H9 (cell line): ENCODE measurements at regions not wholly inside any gene's neighbourhood (a gene's known extent, or its start where the extent isn't known, plus 50 kb on each side); places are given as distances from the start of the nearest gene placed in this dataset.

ENCODE experiments used
- DNase-seq: peaks from one replicate; pipeline ENCODE4 v3.0.0-alpha.2; 2017
- H2AFZ ChIP-seq: one replicate; pipeline ENCODE4 v1.6.1; 2013; ENCODE audit warnings: mild to moderate bottlenecking, low read length, control low read depth, moderate library complexity
- H2AK5ac ChIP-seq: 2 replicates; pipeline ENCODE4 v1.6.1; 2013; ENCODE audit warnings: low read length, control low read depth, mixed read lengths; ENCODE audit not compliant: insufficient read length
- H2BK120ac ChIP-seq: one replicate; pipeline ENCODE4 v1.6.1; 2013; ENCODE audit warnings: low read depth, mild to moderate bottlenecking, low read length, control low read depth, inconsistent platforms; ENCODE audit not compliant: poor library complexity, severe bottlenecking
- H2BK12ac ChIP-seq: 2 replicates; pipeline ENCODE4 v1.6.1; 2013; ENCODE audit warnings: low read length, control low read depth, mixed read lengths, low read depth; ENCODE audit not compliant: insufficient read length
- H2BK15ac ChIP-seq: 2 replicates; pipeline ENCODE4 v1.6.1; 2013; ENCODE audit warnings: low read depth, low read length, control low read depth
- H2BK20ac ChIP-seq: one replicate; pipeline ENCODE4 v1.6.1; 2013; ENCODE audit warnings: low read depth, mild to moderate bottlenecking, low read length, control low read depth, inconsistent platforms; ENCODE audit not compliant: poor library complexity, severe bottlenecking
- H2BK5ac ChIP-seq: 2 replicates; pipeline ENCODE4 v1.6.1; 2013; ENCODE audit warnings: low read length, control low read depth, mixed read lengths; ENCODE audit not compliant: insufficient read length
- H3K14ac ChIP-seq: 2 replicates; pipeline ENCODE4 v1.6.1; 2013; ENCODE audit warnings: low read length, control low read depth; ENCODE audit not compliant: insufficient read depth
- H3K18ac ChIP-seq: 2 replicates; pipeline ENCODE4 v1.6.1; 2013; ENCODE audit warnings: low read depth, mild to moderate bottlenecking, mixed read lengths, low read length, control low read depth; ENCODE audit not compliant: insufficient read length
- H3K23ac ChIP-seq: 2 replicates; pipeline ENCODE4 v1.6.1; 2013; ENCODE audit warnings: low read length, control low read depth, mixed read lengths, low read depth; ENCODE audit not compliant: insufficient read length
- H3K23me2 ChIP-seq: 2 replicates; pipeline ENCODE4 v1.6.1; 2013; ENCODE audit warnings: low read depth, mild to moderate bottlenecking, mixed read lengths, low read length, control low read depth; ENCODE audit not compliant: insufficient read length, poor library complexity, severe bottlenecking
- H3K27ac ChIP-seq: 2 replicates; pipeline ENCODE4 v1.5.1; 2013; ENCODE audit warnings: low read length, control low read depth, mixed read lengths, low read depth; ENCODE audit not compliant: insufficient read length
- H3K27me3 ChIP-seq: 2 replicates; pipeline ENCODE4 v1.6.1; 2013; ENCODE audit warnings: low read length, control low read depth, inconsistent platforms; ENCODE audit not compliant: insufficient read depth
- H3K4ac ChIP-seq: 2 replicates; pipeline ENCODE4 v1.6.1; 2013; ENCODE audit warnings: low read depth, mild to moderate bottlenecking, control low read depth, inconsistent platforms, low read length, moderate library complexity
- H3K4me1 ChIP-seq: 2 replicates; pipeline ENCODE4 v1.6.1; 2013; ENCODE audit warnings: low read length, control low read depth, inconsistent platforms; ENCODE audit not compliant: insufficient read depth
- H3K4me2 ChIP-seq: 2 replicates; pipeline ENCODE4 v1.6.1; 2013; ENCODE audit warnings: low read length, control low read depth, mixed read lengths; ENCODE audit not compliant: insufficient read length, insufficient read depth
- H3K56ac ChIP-seq: 2 replicates; pipeline ENCODE4 v1.6.1; 2013; ENCODE audit warnings: low read depth, mild to moderate bottlenecking, mixed read lengths, low read length, control low read depth; ENCODE audit not compliant: insufficient read length
- H3K79me1 ChIP-seq: 2 replicates; pipeline ENCODE4 v1.6.1; 2013; ENCODE audit warnings: low read depth, mild to moderate bottlenecking, moderate library complexity, low read length, control low read depth, inconsistent platforms; ENCODE audit not compliant: insufficient read depth, poor library complexity, severe bottlenecking
- H3K79me2 ChIP-seq: 2 replicates; pipeline ENCODE4 v1.6.1; 2013; ENCODE audit warnings: low read length, control low read depth, inconsistent platforms; ENCODE audit not compliant: insufficient read depth
- H3K9ac ChIP-seq: 2 replicates; pipeline ENCODE4 v1.6.1; 2013; ENCODE audit warnings: low read length, control low read depth, mixed read lengths; ENCODE audit not compliant: insufficient read length; ENCODE audit errors: extremely low read depth
- H3K9me3 ChIP-seq: one replicate; pipeline ENCODE4 v1.6.1; 2013; ENCODE audit warnings: low read depth, low read length, inconsistent platforms; ENCODE audit not compliant: control insufficient read depth
- H3T11ph ChIP-seq: one replicate; pipeline ENCODE4 v1.6.1; 2013; ENCODE audit warnings: mild to moderate bottlenecking, low read length, control low read depth, inconsistent platforms
- H4K20me1 ChIP-seq: one replicate; pipeline ENCODE4 v1.6.1; 2013; ENCODE audit not compliant: control insufficient read depth, insufficient read length, insufficient read depth
- H4K5ac ChIP-seq: 2 replicates; pipeline ENCODE4 v1.6.1; 2013; ENCODE audit warnings: low read depth, mild to moderate bottlenecking, mixed read lengths, low read length, control low read depth; ENCODE audit not compliant: insufficient read length
- H4K8ac ChIP-seq: replicated peaks from 2 replicates; pipeline ENCODE4 v1.6.1; 2013; ENCODE audit warnings: low read length, control low read depth, mixed read lengths, low read depth; ENCODE audit not compliant: insufficient read length
- H4K91ac ChIP-seq: 2 replicates; pipeline ENCODE4 v1.6.1; 2013; ENCODE audit warnings: low read depth, mild to moderate bottlenecking, moderate library complexity, mixed read lengths, low read length, control low read depth; ENCODE audit not compliant: insufficient read length
- H3K27ac Mint-ChIP-seq, 3 experiments: 2 replicates in 2 of 3; 3 replicates in 1 of 3; pipeline ENCODE4 v1.8.0; 2020 to 2021; ENCODE audit warnings: mixed read lengths in 3 of 3, mild to moderate bottlenecking in 1 of 3, moderate library complexity in 1 of 3
- H3K27me3 Mint-ChIP-seq: 2 replicates; pipeline ENCODE4 v1.8.0; 2021; ENCODE audit warnings: low read depth, mild to moderate bottlenecking, moderate library complexity, mixed read lengths
- H3K36me3 Mint-ChIP-seq, 3 experiments: 2 replicates in 2 of 3; 3 replicates in 1 of 3; pipeline ENCODE4 v1.8.0; 2020 to 2021; ENCODE audit warnings: low read depth in 3 of 3, mixed read lengths in 3 of 3; ENCODE audit not compliant: insufficient read depth in 1 of 3
- H3K4me1 Mint-ChIP-seq, 2 experiments: 2 replicates each; pipeline ENCODE4 v1.8.0; 2020; ENCODE audit warnings: mixed read lengths in 2 of 2
- H3K4me3 Mint-ChIP-seq, 2 experiments: 2 replicates in 1 of 2; 3 replicates in 1 of 2; pipeline ENCODE4 v1.8.0; 2020 to 2021; ENCODE audit warnings: mild to moderate bottlenecking in 2 of 2, mixed read lengths in 2 of 2, moderate library complexity in 1 of 2
- H3K9me3 Mint-ChIP-seq, 2 experiments: 2 replicates in 1 of 2; 3 replicates in 1 of 2; pipeline ENCODE4 v1.8.0; 2020; ENCODE audit warnings: mild to moderate bottlenecking in 2 of 2, mixed read lengths in 2 of 2, moderate library complexity in 1 of 2
- WGBS: extraction: QIAGEN DNeasy Blood & Tissue Kit; methylation state at CpG from one replicate; pipeline ENCODE4 v1.1.7; 2013; ENCODE audit warnings: missing lambda C conversion rate, low lambda C conversion rate, mixed read lengths; ENCODE audit not compliant: insufficient read length; ENCODE audit errors: extremely low coverage; 5-methylcytosine and 5-hydroxymethylcytosine counted together
- TF ChIP-seq, protein P1 (sequence below): fragments of 200-600 bp; sonication (generic); conservative IDR thresholded peaks from 3 replicates; pipeline ENCODE4 v1.8.0; 2021; ENCODE audit warnings: antibody characterized with exemption, mild to moderate bottlenecking

DNA sequence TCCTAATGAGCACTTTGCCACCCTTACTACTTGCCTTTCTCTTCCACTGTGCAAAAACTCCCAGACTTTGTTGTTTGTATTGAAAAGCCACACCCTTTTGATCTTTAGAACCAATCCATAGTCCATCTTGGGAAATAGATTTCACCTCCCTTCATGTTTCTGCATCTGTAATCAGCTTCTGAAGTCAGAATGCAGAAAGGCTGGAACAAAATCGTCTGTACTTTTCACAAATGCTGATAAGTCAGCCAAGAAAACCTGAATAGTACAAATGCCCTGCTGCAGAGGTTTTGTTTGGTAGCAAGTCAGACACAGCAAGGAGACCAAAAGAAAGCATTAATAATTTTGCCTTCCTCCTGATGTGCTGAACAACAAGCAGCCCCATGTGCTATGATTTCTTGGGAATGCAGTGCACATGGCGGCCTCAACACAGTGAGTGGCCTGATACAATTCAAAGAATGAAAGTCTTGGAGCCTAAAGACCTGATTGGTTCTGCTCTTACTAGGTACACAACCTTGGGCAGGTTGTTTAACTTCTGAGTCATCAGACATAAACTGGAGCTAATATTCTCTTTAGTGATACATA lies 59.2 kb upstream of the STK32A start:
- H3K27me3 ChIP-seq = no peaks in the 10 kb centered on the region
- H3K79me2 ChIP-seq = no peaks in the 10 kb centered on the region
- DNase-seq = no peak
- H4K5ac ChIP-seq = no peak overlapping the region
- no peak overlapping the region for H4K91ac ChIP-seq
- no peak overlapping the region for H3K4me3 Mint-ChIP-seq
- no peaks in the 10 kb centered on the region for H3K4me1 ChIP-seq
- no peaks in the 10 kb centered on the region for H3K27me3 Mint-ChIP-seq
- no peak overlapping the region for H3K56ac ChIP-seq
- no peaks in the 10 kb centered on the region for H3K36me3 Mint-ChIP-seq
- no peak overlapping the region for H4K8ac ChIP-seq
- no peaks in the 10 kb centered on the region for H3K9me3 ChIP-seq
- H2AK5ac ChIP-seq = no peak overlapping the region
- no peak overlapping the region for H3K9ac ChIP-seq
- H2BK15ac ChIP-seq = no peak overlapping the region
- H3K23me2 ChIP-seq = no peaks in the 10 kb centered on the region
- no peak overlapping the region for H3K27ac ChIP-seq
- H3K4me1 Mint-ChIP-seq = peaks cover 0 to 4% of the 10 kb centered on the region in 2 experiments; a peak in 1 of 4 replicates
- H4K20me1 ChIP-seq = no peaks in the 10 kb centered on the region
- H3K4me2 ChIP-seq = no peak overlapping the region
- H2AFZ ChIP-seq = no peak overlapping the region
- H3K79me1 ChIP-seq = no peaks in the 10 kb centered on the region
- H3K23ac ChIP-seq = no peak overlapping the region
- H3T11ph ChIP-seq = no peak overlapping the region
- TF ChIP-seq, protein P1, sequence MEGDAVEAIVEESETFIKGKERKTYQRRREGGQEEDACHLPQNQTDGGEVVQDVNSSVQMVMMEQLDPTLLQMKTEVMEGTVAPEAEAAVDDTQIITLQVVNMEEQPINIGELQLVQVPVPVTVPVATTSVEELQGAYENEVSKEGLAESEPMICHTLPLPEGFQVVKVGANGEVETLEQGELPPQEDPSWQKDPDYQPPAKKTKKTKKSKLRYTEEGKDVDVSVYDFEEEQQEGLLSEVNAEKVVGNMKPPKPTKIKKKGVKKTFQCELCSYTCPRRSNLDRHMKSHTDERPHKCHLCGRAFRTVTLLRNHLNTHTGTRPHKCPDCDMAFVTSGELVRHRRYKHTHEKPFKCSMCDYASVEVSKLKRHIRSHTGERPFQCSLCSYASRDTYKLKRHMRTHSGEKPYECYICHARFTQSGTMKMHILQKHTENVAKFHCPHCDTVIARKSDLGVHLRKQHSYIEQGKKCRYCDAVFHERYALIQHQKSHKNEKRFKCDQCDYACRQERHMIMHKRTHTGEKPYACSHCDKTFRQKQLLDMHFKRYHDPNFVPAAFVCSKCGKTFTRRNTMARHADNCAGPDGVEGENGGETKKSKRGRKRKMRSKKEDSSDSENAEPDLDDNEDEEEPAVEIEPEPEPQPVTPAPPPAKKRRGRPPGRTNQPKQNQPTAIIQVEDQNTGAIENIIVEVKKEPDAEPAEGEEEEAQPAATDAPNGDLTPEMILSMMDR = no peak
- no peak overlapping the region for H2BK120ac ChIP-seq
- H3K27ac Mint-ChIP-seq = no peak overlapping the region
- no peak overlapping the region for H2BK20ac ChIP-seq
- H2BK12ac ChIP-seq = no peak overlapping the region
- no peak overlapping the region for H3K18ac ChIP-seq
- no peak overlapping the region for H2BK5ac ChIP-seq
- H3K9me3 Mint-ChIP-seq = no peaks in the 10 kb centered on the region
- H3K14ac ChIP-seq = no peak overlapping the region
- no peak overlapping the region for H3K4ac ChIP-seq
- WGBS = no CpG with 5 or more reads among the region's 2 CpGs
